ENCODE measurements at regions not wholly inside any gene's neighbourhood (a gene's known extent, or its start where the extent isn't known, plus 50 kb on each side); places are given as distances from the start of the nearest gene placed in this dataset.

GRCh38 chr11:45577752-45578151 lies 87.7 kb downstream of the CHST1 start:
- ATAC-seq (ENCODE audit: low FRiP score) (no peak), DNase-seq (peak in 1 of 2 donors; percentile 13)
- Histone ChIP-seq H3K9me3 (ENCODE audit: control insufficient read depth, low read length) (peaks cover 2% of the 10 kb centered on the region), H3K4me1 (ENCODE audit: control insufficient read depth in 1 of 2, insufficient read depth in 2 of 2, low read length in 2 of 2) (no peaks in the 10 kb centered on the region), H3K36me3 (ENCODE audit: control insufficient read depth in 1 of 2, insufficient read depth in 2 of 2, low read length in 1 of 2) (no peaks in the 10 kb centered on the region), H3K27ac (ENCODE audit: low read depth in 1 of 2, low read length in 2 of 2) (no peak overlapping the region), H3K27me3 (ENCODE audit: control insufficient read depth in 1 of 2, insufficient read depth in 2 of 2, low read length in 1 of 2) (peaks cover 0 to 2% of the 10 kb centered on the region in 2 donors), H3K4me3 (ENCODE audit: low read length in 2 of 2) (no peak overlapping the region)
- intact Hi-C loops (cut with DNase I): no loop called here
- 35 to 41% methylated on average over 4 of the region's 4 CpGs for WGBS, 2 donors

GRCh38 chr11:45576461-45577215 lies 88.8 kb downstream of the CHST1 start:
- Histone ChIP-seq H3K4me3 (ENCODE audit: low read length in 2 of 2) (no peak overlapping the region), H3K4me1 (ENCODE audit: control insufficient read depth in 1 of 2, insufficient read depth in 2 of 2, low read length in 2 of 2) (no peaks in the 10 kb centered on the region), H3K27me3 (ENCODE audit: control insufficient read depth in 1 of 2, insufficient read depth in 2 of 2, low read length in 1 of 2) (peaks cover 0 to 2% of the 10 kb centered on the region in 2 donors), H3K36me3 (ENCODE audit: control insufficient read depth in 1 of 2, insufficient read depth in 2 of 2, low read length in 1 of 2) (no peaks in the 10 kb centered on the region), H3K9me3 (ENCODE audit: control insufficient read depth, low read length) (no peaks in the 10 kb centered on the region), H3K27ac (ENCODE audit: low read depth in 1 of 2, low read length in 2 of 2) (no peak overlapping the region)
- DNase-seq (peak in 1 of 2 donors; percentile 59), ATAC-seq (ENCODE audit: low FRiP score) (no peak)
- intact Hi-C loops (cut with DNase I): no loop called here
- WGBS, 2 donors: 66% methylated on average over 13 of the region's 13 CpGs

- peaks cover 0 to 2% of the 10 kb centered on the region in 2 donors for H3K27me3 ChIP-seq (ENCODE audit: control insufficient read depth in 1 of 2, insufficient read depth in 2 of 2, low read length in 1 of 2)
- no peak for ATAC-seq (ENCODE audit: low FRiP score)
- no peaks in the 10 kb centered on the region for H3K4me1 ChIP-seq (ENCODE audit: control insufficient read depth in 1 of 2, insufficient read depth in 2 of 2, low read length in 2 of 2)
- DNase-seq: no peak
- H3K4me3 ChIP-seq (ENCODE audit: low read length in 2 of 2): no peak overlapping the region
- no peak overlapping the region for H3K27ac ChIP-seq (ENCODE audit: low read depth in 1 of 2, low read length in 2 of 2)
- intact Hi-C loops (cut with DNase I): no loop called here
- WGBS, 2 donors: 86 to 88% methylated on average over 5 of the region's 5 CpGs
- H3K9me3 ChIP-seq (ENCODE audit: control insufficient read depth, low read length): no peaks in the 10 kb centered on the region
- no peaks in the 10 kb centered on the region for H3K36me3 ChIP-seq (ENCODE audit: control insufficient read depth in 1 of 2, insufficient read depth in 2 of 2, low read length in 1 of 2)
Observed at GRCh38 chr11:45573728-45574127, 91.7 kb downstream of the CHST1 start.

- H3K27ac ChIP-seq (ENCODE audit: low read depth in 1 of 2, low read length in 2 of 2): no peak overlapping the region
- H3K4me3 ChIP-seq (ENCODE audit: low read length in 2 of 2): no peak overlapping the region
- ATAC-seq (ENCODE audit: low FRiP score) (no peak), DNase-seq (no peak)
- no peaks in the 10 kb centered on the region for H3K36me3 ChIP-seq (ENCODE audit: control insufficient read depth in 1 of 2, insufficient read depth in 2 of 2, low read length in 1 of 2)
- peaks cover 0 to 2% of the 10 kb centered on the region in 2 donors for H3K27me3 ChIP-seq (ENCODE audit: control insufficient read depth in 1 of 2, insufficient read depth in 2 of 2, low read length in 1 of 2)
- no peaks in the 10 kb centered on the region for H3K4me1 ChIP-seq (ENCODE audit: control insufficient read depth in 1 of 2, insufficient read depth in 2 of 2, low read length in 2 of 2)
- WGBS, 2 donors: 64 to 69% methylated on average over 7 of the region's 7 CpGs
- intact Hi-C loops (cut with DNase I): no loop called here
- no peaks in the 10 kb centered on the region for H3K9me3 ChIP-seq (ENCODE audit: control insufficient read depth, low read length)
Observed at GRCh38 chr11:45572354-45573123, 92.9 kb downstream of the CHST1 start.

GRCh38 chr11:45569776-45570175 lies 95.6 kb downstream of the CHST1 start:
- intact Hi-C loops (cut with DNase I): no loop called here
- DNase-seq: no peak
- no peak for ATAC-seq (ENCODE audit: low FRiP score)
- 88 to 89% methylated on average over 8 of the region's 8 CpGs for WGBS, 2 donors
- Histone ChIP-seq H3K27me3 (ENCODE audit: control insufficient read depth in 1 of 2, insufficient read depth in 2 of 2, low read length in 1 of 2) (no peaks in the 10 kb centered on the region), H3K9me3 (ENCODE audit: control insufficient read depth, low read length) (no peaks in the 10 kb centered on the region), H3K4me1 (ENCODE audit: control insufficient read depth in 1 of 2, insufficient read depth in 2 of 2, low read length in 2 of 2) (no peaks in the 10 kb centered on the region), H3K4me3 (ENCODE audit: low read length in 2 of 2) (no peak overlapping the region), H3K27ac (ENCODE audit: low read depth in 1 of 2, low read length in 2 of 2) (no peak overlapping the region), H3K36me3 (ENCODE audit: control insufficient read depth in 1 of 2, insufficient read depth in 2 of 2, low read length in 1 of 2) (no peaks in the 10 kb centered on the region)

- ATAC-seq (ENCODE audit: low FRiP score): no peak
- Histone ChIP-seq H3K27ac (ENCODE audit: low read depth in 1 of 2, low read length in 2 of 2) (no peak overlapping the region), H3K36me3 (ENCODE audit: control insufficient read depth in 1 of 2, insufficient read depth in 2 of 2, low read length in 1 of 2) (no peaks in the 10 kb centered on the region), H3K9me3 (ENCODE audit: control insufficient read depth, low read length) (no peaks in the 10 kb centered on the region), H3K4me3 (ENCODE audit: low read length in 2 of 2) (no peak overlapping the region), H3K4me1 (ENCODE audit: control insufficient read depth in 1 of 2, insufficient read depth in 2 of 2, low read length in 2 of 2) (no peaks in the 10 kb centered on the region), H3K27me3 (ENCODE audit: control insufficient read depth in 1 of 2, insufficient read depth in 2 of 2, low read length in 1 of 2) (no peaks in the 10 kb centered on the region)
- 90 to 91% methylated on average over 4 of the region's 4 CpGs for WGBS, 2 donors
- no peak for DNase-seq
- intact Hi-C loops (cut with DNase I): no loop called here
Observed at GRCh38 chr11:45568049-45568448, 97.4 kb downstream of the CHST1 start.

GRCh38 chr11:45565446-45565988 lies 99.9 kb downstream of the CHST1 start:
- Histone ChIP-seq H3K27me3 (ENCODE audit: control insufficient read depth in 1 of 2, insufficient read depth in 2 of 2, low read length in 1 of 2) (no peaks in the 10 kb centered on the region), H3K27ac (ENCODE audit: low read depth in 1 of 2, low read length in 2 of 2) (no peak overlapping the region), H3K36me3 (ENCODE audit: control insufficient read depth in 1 of 2, insufficient read depth in 2 of 2, low read length in 1 of 2) (no peaks in the 10 kb centered on the region), H3K4me3 (ENCODE audit: low read length in 2 of 2) (no peak overlapping the region), H3K4me1 (ENCODE audit: control insufficient read depth in 1 of 2, insufficient read depth in 2 of 2, low read length in 2 of 2) (no peaks in the 10 kb centered on the region), H3K9me3 (ENCODE audit: control insufficient read depth, low read length) (no peaks in the 10 kb centered on the region)
- ATAC-seq (ENCODE audit: low FRiP score): no peak
- WGBS, 2 donors: 93 to 95% methylated on average over 4 of the region's 4 CpGs
- no peak for DNase-seq
- intact Hi-C loops (cut with DNase I): no loop called here

GRCh38 chr11:45563810-45564209 lies 101.6 kb downstream of the CHST1 start:
- Histone ChIP-seq H3K27me3 (ENCODE audit: control insufficient read depth in 1 of 2, insufficient read depth in 2 of 2, low read length in 1 of 2) (no peaks in the 10 kb centered on the region), H3K4me3 (ENCODE audit: low read length in 2 of 2) (no peak overlapping the region), H3K27ac (ENCODE audit: low read depth in 1 of 2, low read length in 2 of 2) (no peak overlapping the region), H3K4me1 (ENCODE audit: control insufficient read depth in 1 of 2, insufficient read depth in 2 of 2, low read length in 2 of 2) (no peaks in the 10 kb centered on the region), H3K36me3 (ENCODE audit: control insufficient read depth in 1 of 2, insufficient read depth in 2 of 2, low read length in 1 of 2) (no peaks in the 10 kb centered on the region), H3K9me3 (ENCODE audit: control insufficient read depth, low read length) (no peaks in the 10 kb centered on the region)
- WGBS, 2 donors: 15 to 19% methylated on average over 10 of the region's 10 CpGs
- no peak for DNase-seq
- no peak for ATAC-seq (ENCODE audit: low FRiP score)
- intact Hi-C loops (cut with DNase I): no loop called here

Measured in aorta (tissue), 5 donors.